WTC11 (cell line): ENCODE measurements at regions not wholly inside any gene's neighbourhood (a gene's known extent, or its start where the extent isn't known, plus 50 kb on each side); places are given as distances from the start of the nearest gene placed in this dataset.

Source experiments
- CTCF ChIP-seq: fragments of 200-600 bp; IDR thresholded peaks from 2 replicates; pipeline ENCODE4 v1.8.0; 2022; ENCODE audit warnings: antibody characterized with exemption
- E2F4 ChIP-seq: sonication (generic); formaldehyde crosslinking; IDR thresholded peaks from 2 replicates; pipeline ENCODE4 v1.8.1; 2022; ENCODE audit warnings: low read depth, mild to moderate bottlenecking, moderate library complexity, missing genetic modification reagents, borderline replicate concordance
- FOXJ3 ChIP-seq: sonication (generic); formaldehyde crosslinking; IDR thresholded peaks from 2 replicates; pipeline ENCODE4 v1.9.0; 2021; ENCODE audit warnings: missing genetic modification reagents, mild to moderate bottlenecking, borderline replicate concordance
- FOXP1 ChIP-seq: sonication (generic); formaldehyde crosslinking; IDR thresholded peaks from 2 replicates; pipeline ENCODE4 v1.8.0; 2022; ENCODE audit warnings: missing genetic modification reagents, mild to moderate bottlenecking, moderate library complexity, borderline replicate concordance
- GRHL2 ChIP-seq: fragments of 250-450 bp; sonication (Bioruptor Pico); IDR thresholded peaks from 2 replicates; pipeline ENCODE4 v1.8.0; 2022; ENCODE audit warnings: mild to moderate bottlenecking, moderate library complexity; ENCODE audit not compliant: insufficient replicate concordance, severe bottlenecking
- MAX ChIP-seq: sonication (generic); formaldehyde crosslinking; IDR thresholded peaks from 2 replicates; pipeline ENCODE4 v1.8.0; 2022; ENCODE audit warnings: mild to moderate bottlenecking, missing genetic modification reagents
- MYBL2 ChIP-seq: sonication (generic); formaldehyde crosslinking; IDR thresholded peaks from 2 replicates; pipeline ENCODE4 v1.8.1; 2023; ENCODE audit warnings: mild to moderate bottlenecking, moderate library complexity, missing genetic modification reagents
- USF1 ChIP-seq: sonication (generic); formaldehyde crosslinking; IDR thresholded peaks from 2 replicates; pipeline ENCODE4 v1.8.0; 2022; ENCODE audit warnings: mild to moderate bottlenecking, missing genetic modification reagents
- USF2 ChIP-seq: sonication (generic); formaldehyde crosslinking; IDR thresholded peaks from 2 replicates; pipeline ENCODE4 v1.8.1; 2023; ENCODE audit warnings: mild to moderate bottlenecking, missing genetic modification reagents, moderate library complexity
- ZNF232 ChIP-seq: sonication (generic); formaldehyde crosslinking; IDR thresholded peaks from 2 replicates; pipeline ENCODE4 v1.8.0; 2022; ENCODE audit warnings: mild to moderate bottlenecking, missing genetic modification reagents
- ZSCAN18 ChIP-seq: fragments of 250-450 bp; sonication (Bioruptor Pico); IDR thresholded peaks from 2 replicates; pipeline ENCODE4 v2.1.2; 2022; ENCODE audit warnings: mild to moderate bottlenecking, moderate library complexity

GRCh38 chr12:58395056-58395455, 453.7 kb downstream of the ATP23 start:
- TF ChIP-seq E2F4, result no peak
- no peak for TF ChIP-seq FOXP1 (CRISPR knock-in tag)
- TF ChIP-seq MAX, result no peak
- TF ChIP-seq CTCF, result no peak
- no peak for TF ChIP-seq GRHL2 (CRISPR knock-in tag)
- TF ChIP-seq USF2 (CRISPR knock-in tag), result no peak
- TF ChIP-seq ZNF232, result no peak
- TF ChIP-seq FOXJ3 (CRISPR knock-in tag), result no peak
- no peak for TF ChIP-seq MYBL2 (CRISPR knock-in tag)
- TF ChIP-seq ZSCAN18 (CRISPR knock-in tag), result no peak
- no peak for TF ChIP-seq USF1 (CRISPR knock-in tag)
